GM18498 (cell line): ENCODE measurements at regions not wholly inside any gene's neighbourhood (a gene's known extent, or its start where the extent isn't known, plus 50 kb on each side); places are given as distances from the start of the nearest gene placed in this dataset.
"Not testable (repeated sequence)": the region's sequence is repeated elsewhere in the genome, so short reads cannot be mapped to it uniquely, and the experiment has no call there.

ENCODE experiments used
- ATAC-seq: cut with Tn5 transposase; IDR thresholded peaks from one replicate; pipeline ENCODE4 v1.9.1; 2021; ENCODE audit warnings: mild to moderate bottlenecking, moderate library complexity; ENCODE audit not compliant: unreplicated experiment

- ATAC-seq = no peak
Observed at GRCh38 chr1:221023482-221023881, 144.2 kb downstream of the HLX start.

GRCh38 chr1:221025501-221025900, 146.3 kb downstream of the HLX start:
- ATAC-seq = no peak

GRCh38 chr1:221025956-221026355, 146.7 kb downstream of the HLX start:
- ATAC-seq = no peak

GRCh38 chr1:221029981-221030649, 150.9 kb downstream of the HLX start:
- no peak for ATAC-seq

DNA sequence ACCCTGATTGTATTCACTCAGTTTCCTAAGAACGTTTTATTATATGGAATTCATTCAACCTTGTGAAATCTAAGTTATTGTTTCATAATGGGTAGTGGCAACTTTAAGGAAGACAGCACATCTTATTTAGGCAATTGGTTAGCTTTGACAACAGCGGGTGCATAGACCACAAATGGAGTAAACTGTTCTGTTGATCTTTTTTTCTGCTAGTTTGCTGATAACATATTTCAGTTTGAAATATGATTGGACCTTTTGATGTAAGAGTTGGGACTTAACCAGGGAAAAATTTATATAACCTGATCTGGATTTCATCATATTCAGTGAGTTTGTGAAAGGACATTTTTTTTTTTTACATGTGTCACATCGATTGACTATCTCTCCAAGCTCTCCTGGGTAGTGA, 151.7 kb downstream of the HLX start:
- no peak for ATAC-seq

DNA sequence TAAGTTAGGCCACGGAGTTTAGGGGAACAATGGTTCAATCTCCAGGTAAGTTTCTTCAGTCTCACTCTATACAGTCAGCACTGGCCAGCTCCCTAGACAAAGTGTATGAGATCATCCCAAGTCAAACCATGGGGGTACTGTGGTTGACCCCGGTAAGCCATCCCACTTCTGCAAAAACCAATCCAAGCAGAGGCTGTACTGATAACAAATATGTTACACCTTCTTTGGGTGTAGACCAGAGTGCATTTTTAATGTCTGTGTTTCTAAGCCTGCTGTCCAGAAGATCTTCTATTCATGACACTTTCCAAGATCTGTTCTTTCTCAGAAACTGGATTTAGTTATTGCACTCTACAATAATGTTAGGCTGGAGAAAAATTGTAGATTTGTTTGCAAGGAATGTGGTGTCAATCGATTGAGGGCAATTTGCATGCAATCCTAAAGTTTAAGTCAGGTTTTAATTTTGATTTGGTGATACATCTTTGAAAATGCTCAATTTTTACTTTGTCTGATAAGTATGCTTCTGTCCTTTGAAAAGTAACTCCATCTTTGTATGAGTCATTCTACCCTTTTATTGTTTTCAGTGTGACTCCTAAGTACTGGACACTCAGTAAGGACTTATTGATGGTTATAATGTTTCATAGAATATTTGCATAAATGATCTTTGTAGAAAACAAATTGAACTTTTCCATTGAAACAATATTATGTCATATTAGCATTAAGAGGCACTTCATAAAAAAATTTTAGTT, 152.4 kb downstream of the HLX start:
- ATAC-seq = no peak

- no peak for ATAC-seq
Observed at GRCh38 chr1:221032204-221032585, 153.0 kb downstream of the HLX start.

GRCh38 chr1:221032637-221033280, 153.5 kb downstream of the HLX start:
- ATAC-seq = no peak

DNA sequence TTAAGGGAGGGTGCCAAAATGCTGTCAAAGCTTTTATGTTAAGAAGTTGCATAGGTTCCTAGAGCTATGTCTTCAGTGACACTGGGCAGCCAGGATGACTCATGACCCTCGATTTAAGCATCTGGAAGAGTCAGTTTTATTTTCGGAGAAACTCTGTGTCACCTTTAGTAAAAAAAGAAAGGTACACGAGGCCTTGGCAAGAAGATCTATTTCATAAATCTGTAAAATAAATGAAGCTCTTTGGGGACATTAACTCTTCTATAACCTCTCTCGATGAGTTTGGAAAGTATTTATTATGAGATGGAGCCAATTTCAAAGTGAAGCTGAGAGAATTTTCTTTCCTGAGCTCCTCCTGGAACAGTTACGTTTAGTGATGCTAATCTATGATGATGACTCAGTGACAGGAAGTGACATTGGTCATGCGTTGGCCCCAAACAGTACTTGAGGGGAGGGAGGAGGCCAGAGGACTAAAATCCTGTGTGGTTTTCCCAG, 156.5 kb downstream of the HLX start:
- no peak for ATAC-seq

- ATAC-seq = no peak
Observed at GRCh38 chr1:221039616-221040015, 160.4 kb downstream of the HLX start.

DNA sequence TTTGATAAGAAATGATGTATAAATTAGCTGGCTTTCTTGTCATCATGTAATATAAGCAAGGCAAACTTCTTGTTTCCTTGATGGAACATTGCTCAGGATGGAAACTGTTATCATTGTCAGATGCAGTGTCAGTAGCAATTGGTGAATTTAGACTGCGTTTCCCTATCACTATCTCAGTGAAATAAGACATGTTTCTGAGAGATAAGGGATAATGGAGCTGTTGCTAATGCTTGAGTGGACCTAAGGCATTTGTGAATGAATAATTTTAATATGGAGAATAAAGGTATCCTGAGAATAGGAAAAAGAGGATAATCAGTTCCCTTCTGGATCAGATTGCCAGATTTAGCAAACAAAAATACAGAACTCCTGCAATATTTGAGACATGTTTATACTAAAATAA, 160.9 kb downstream of the HLX start:
- ATAC-seq = no peak

DNA sequence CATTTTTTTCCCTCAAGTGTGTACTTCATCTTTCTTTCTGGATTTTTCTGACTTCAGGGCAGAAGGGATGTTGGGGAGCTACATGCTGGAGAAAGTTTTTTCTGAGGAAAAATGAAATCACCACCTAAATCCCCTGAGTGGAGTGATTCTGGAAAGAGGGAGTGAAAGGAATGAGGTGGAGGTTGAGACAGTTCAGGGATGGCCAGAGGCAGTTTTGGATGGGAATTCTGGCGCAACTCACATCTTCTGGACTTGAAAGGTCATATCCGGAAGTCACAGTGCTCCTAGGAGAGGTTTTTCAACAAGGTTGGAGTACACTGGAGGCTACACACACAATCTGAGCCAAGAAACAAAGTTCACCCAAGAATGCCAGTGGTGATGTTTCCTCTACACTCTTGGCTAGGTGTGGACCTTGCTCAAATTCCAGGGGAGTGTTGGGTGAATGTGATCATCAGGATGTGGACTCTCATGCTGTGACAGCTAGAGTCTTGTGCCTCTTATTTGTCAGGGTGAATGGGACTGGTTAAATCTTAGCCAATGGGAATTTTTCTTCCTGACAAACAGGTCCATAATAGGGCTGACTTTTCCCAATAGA, 161.5 kb downstream of the HLX start:
- ATAC-seq = no peak

DNA sequence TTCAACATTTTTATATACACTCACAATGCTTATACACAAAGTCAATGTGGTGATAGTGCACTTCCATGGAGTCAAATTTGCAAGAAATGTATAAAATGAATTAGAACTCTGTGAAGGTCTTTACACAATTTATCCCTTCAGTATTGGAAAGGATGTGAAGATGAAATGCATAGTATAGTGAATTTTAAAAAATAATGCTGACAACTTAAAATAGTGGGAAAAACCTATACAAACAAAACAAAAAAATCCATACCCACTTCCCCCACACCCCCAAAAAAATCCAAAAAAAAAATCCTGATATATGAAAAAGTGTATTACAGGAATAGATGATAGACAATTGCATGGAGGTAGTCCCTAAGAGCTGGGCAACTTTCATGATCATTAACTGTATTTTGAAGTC, 165.3 kb downstream of the HLX start:
- ATAC-seq = no peak

GRCh38 chr1:221045151-221045550, 165.9 kb downstream of the HLX start:
- ATAC-seq = no peak

- ATAC-seq = peak; percentile 97
Observed at GRCh38 chr1:221045842-221046831, 166.9 kb downstream of the HLX start.

DNA sequence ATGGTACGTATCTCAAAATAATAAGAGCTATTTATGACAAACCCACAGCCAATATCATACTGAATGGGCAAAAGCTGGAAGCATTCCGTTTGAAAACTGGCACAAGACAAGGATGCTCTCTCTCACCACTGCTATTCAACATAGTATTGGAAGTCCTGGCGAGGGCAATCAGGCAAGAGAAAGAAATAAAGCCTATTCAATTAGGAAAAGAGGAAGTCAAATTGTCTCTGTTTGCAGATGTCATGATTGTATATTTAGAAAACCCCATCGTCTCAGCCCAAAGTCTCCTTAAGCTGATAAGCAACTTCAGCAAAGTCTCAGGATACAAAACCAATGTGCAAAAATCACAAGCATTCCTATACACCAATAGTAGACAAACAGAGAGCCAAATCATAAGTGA, 172.1 kb downstream of the HLX start:
- not testable (repeated sequence) for ATAC-seq

- no peak for ATAC-seq
Observed at GRCh38 chr1:221053889-221054288, 174.6 kb downstream of the HLX start.

- ATAC-seq = no peak
Observed at GRCh38 chr1:221059506-221059905, 180.3 kb downstream of the HLX start.

- ATAC-seq = no peak
Observed at GRCh38 chr1:221063651-221064050, 184.4 kb downstream of the HLX start.

GRCh38 chr1:221066351-221067001, 187.2 kb downstream of the HLX start:
- ATAC-seq = no peak
